Smooth muscle cell (in vitro differentiated cells): ENCODE measurements at regions not wholly inside any gene's neighbourhood (a gene's known extent, or its start where the extent isn't known, plus 50 kb on each side); places are given as distances from the start of the nearest gene placed in this dataset.
A peak's percentile ranks its signal among the peaks of the same experiment; 100 is the strongest.

ENCODE experiments used
- DNase-seq: peaks from one replicate; lab custom pipeline; 2025; ENCODE audit not compliant: unreplicated experiment; lab: John Stamatoyannopoulos, UW
- H2AFZ ChIP-seq: fragments of 200-600 bp; sonication (generic); 2 replicates; pipeline ENCODE4 v1.6.0; 2016; ENCODE audit warnings: antibody characterized with exemption, low read depth, mild to moderate bottlenecking
- H3F3A ChIP-seq: fragments of 200-600 bp; sonication (generic); 2 replicates; pipeline ENCODE4 v1.6.0; 2017; ENCODE audit warnings: antibody characterized with exemption, low read depth
- H3K27ac ChIP-seq: fragments of 200-600 bp; sonication (generic); 2 replicates; pipeline ENCODE4 v1.5.1; 2016; ENCODE audit warnings: low read depth, mild to moderate bottlenecking
- H3K27me3 ChIP-seq: fragments of 200-600 bp; sonication (generic); 2 replicates; pipeline ENCODE4 v1.6.1; 2016; ENCODE audit warnings: low read depth, mild to moderate bottlenecking
- H3K36me3 ChIP-seq: fragments of 200-600 bp; sonication (generic); 2 replicates; pipeline ENCODE4 v1.5.1; 2016; ENCODE audit warnings: low read depth
- H3K4me1 ChIP-seq: fragments of 200-600 bp; sonication (generic); 2 replicates; pipeline ENCODE4 v1.5.1; 2016; ENCODE audit warnings: low read depth
- H3K4me2 ChIP-seq: fragments of 200-600 bp; sonication (generic); 2 replicates; pipeline ENCODE4 v1.6.0; 2016; ENCODE audit warnings: mild to moderate bottlenecking
- H3K4me3 ChIP-seq: fragments of 200-600 bp; sonication (generic); 2 replicates; pipeline ENCODE4 v1.5.1; 2016; ENCODE audit warnings: mild to moderate bottlenecking
- H3K79me2 ChIP-seq: fragments of 200-600 bp; sonication (generic); 2 replicates; pipeline ENCODE4 v1.6.0; 2016; ENCODE audit warnings: low read depth, mild to moderate bottlenecking
- H3K9ac ChIP-seq: fragments of 200-600 bp; sonication (generic); 2 replicates; pipeline ENCODE4 v1.6.0; 2016; ENCODE audit warnings: low read depth
- H3K9me3 ChIP-seq: fragments of 200-600 bp; sonication (generic); replicated peaks from 2 replicates; pipeline ENCODE4 v1.5.1; 2016; ENCODE audit warnings: low read depth
- H4K20me1 ChIP-seq: fragments of 200-600 bp; sonication (generic); 2 replicates; pipeline ENCODE4 v1.6.0; 2016; ENCODE audit warnings: low read depth
- WGBS: methylation state at CpG from one replicate; pipeline ENCODE4 v1.1.7; 2016; ENCODE audit warnings: low lambda C conversion rate; 5-methylcytosine and 5-hydroxymethylcytosine counted together
- TF ChIP-seq, protein P1 (sequence below): fragments of 200-600 bp; sonication (generic); IDR thresholded peaks from 2 replicates; pipeline ENCODE4 v1.5.1; 2017; ENCODE audit warnings: borderline replicate concordance, mild to moderate bottlenecking, antibody characterized with exemption; ENCODE audit not compliant: insufficient read depth, poor library complexity, severe bottlenecking

DNA sequence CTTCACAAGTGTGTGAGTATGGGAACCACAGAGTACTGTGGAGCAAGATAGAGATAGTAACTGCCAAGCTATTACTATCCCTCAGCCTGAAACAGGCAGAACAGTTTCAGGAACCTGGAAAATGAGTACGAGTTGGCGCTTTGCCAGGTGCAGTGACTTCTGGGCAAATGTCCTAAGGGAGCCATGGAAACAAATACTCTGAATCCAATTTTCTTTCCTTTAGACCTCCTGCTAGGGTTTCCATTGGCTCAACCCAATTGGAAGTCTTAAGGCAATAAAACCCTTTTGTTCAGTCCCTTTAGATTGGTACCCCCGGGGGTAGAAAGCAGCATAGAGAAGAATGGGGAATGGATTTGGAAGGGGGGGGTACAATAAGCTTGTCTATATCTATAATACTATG is 205.0 kb upstream of the EPHA7 start:
- H3K27ac ChIP-seq: no peak overlapping the region
- no peaks in the 10 kb centered on the region for H4K20me1 ChIP-seq
- H3K36me3 ChIP-seq: no peaks in the 10 kb centered on the region
- no peaks in the 10 kb centered on the region for H3F3A ChIP-seq
- TF ChIP-seq, protein P1, sequence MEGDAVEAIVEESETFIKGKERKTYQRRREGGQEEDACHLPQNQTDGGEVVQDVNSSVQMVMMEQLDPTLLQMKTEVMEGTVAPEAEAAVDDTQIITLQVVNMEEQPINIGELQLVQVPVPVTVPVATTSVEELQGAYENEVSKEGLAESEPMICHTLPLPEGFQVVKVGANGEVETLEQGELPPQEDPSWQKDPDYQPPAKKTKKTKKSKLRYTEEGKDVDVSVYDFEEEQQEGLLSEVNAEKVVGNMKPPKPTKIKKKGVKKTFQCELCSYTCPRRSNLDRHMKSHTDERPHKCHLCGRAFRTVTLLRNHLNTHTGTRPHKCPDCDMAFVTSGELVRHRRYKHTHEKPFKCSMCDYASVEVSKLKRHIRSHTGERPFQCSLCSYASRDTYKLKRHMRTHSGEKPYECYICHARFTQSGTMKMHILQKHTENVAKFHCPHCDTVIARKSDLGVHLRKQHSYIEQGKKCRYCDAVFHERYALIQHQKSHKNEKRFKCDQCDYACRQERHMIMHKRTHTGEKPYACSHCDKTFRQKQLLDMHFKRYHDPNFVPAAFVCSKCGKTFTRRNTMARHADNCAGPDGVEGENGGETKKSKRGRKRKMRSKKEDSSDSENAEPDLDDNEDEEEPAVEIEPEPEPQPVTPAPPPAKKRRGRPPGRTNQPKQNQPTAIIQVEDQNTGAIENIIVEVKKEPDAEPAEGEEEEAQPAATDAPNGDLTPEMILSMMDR: no peak
- H2AFZ ChIP-seq: no peak overlapping the region
- no peak overlapping the region for H3K9ac ChIP-seq
- 90% methylated on average over 3 of the region's 3 CpGs for WGBS
- no peak overlapping the region for H3K4me3 ChIP-seq
- H3K9me3 ChIP-seq: no peaks in the 10 kb centered on the region
- peaks cover 22% of the 10 kb centered on the region for H3K27me3 ChIP-seq
- no peaks in the 10 kb centered on the region for H3K79me2 ChIP-seq
- H3K4me1 ChIP-seq: peaks cover 12% of the 10 kb centered on the region
- DNase-seq: no peak
- H3K4me2 ChIP-seq: no peak overlapping the region

DNA sequence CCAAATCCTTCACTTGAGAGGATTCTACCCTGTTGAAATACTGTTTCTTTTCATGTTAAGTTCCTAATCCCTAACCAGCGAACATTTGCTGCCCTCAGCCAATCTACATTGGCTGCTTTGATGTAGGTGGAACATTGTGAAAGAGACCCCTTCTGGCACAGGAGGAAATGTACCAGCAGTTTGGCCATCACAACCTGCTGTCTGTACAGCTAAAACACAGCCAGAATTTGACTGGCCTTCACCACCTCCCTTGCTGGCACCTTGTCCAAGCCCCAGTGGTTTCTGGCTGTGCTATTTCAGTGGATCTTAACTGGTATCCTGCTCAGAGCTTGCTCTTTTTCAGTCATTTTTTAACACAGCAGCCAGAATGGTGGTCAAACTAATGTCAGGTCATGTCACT is 202.1 kb upstream of the EPHA7 start:
- no peak for DNase-seq
- TF ChIP-seq, protein P1: no peak
- Histone ChIP-seq H3F3A (no peaks in the 10 kb centered on the region), H3K36me3 (no peaks in the 10 kb centered on the region), H4K20me1 (no peaks in the 10 kb centered on the region), H2AFZ (peak overlapping the region; percentile 11), H3K4me1 (peaks cover 12% of the 10 kb centered on the region), H3K79me2 (no peaks in the 10 kb centered on the region), H3K4me3 (no peak overlapping the region), H3K27me3 (peaks cover 10% of the 10 kb centered on the region), H3K9me3 (no peaks in the 10 kb centered on the region), H3K9ac (no peak overlapping the region), H3K4me2 (no peak overlapping the region), H3K27ac (no peak overlapping the region)
- WGBS: 26% methylated on average over 1 of the region's 1 CpG

DNA sequence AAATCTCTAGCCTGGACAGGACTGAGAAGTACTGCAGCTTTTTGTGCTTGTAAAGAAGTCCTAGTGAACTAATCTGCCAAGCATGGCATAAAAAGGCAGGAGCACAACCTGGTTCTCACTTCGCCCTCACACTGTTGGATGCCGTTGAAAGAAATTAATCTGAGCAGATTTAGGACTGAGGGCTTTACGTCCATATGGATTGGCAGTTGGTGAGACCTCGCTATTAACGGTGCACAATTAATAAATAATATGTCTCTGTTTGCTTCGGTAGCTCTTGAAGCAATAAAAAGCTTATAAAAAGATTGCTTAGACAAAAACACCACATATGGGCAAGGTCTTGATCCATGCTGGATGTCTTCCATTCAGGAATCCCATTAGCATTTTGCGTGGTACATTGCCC is 185.6 kb upstream of the EPHA7 start:
- Histone ChIP-seq H3K27ac (no peak overlapping the region), H3K9ac (no peak overlapping the region), H3K4me1 (no peaks in the 10 kb centered on the region), H3F3A (no peaks in the 10 kb centered on the region), H4K20me1 (no peaks in the 10 kb centered on the region), H3K79me2 (no peaks in the 10 kb centered on the region), H3K36me3 (no peaks in the 10 kb centered on the region), H3K9me3 (no peaks in the 10 kb centered on the region), H2AFZ (no peak overlapping the region), H3K27me3 (no peaks in the 10 kb centered on the region), H3K4me3 (no peak overlapping the region), H3K4me2 (no peak overlapping the region)
- WGBS: 69% methylated on average over 7 of the region's 7 CpGs
- TF ChIP-seq, protein P1: no peak
- no peak for DNase-seq

DNA sequence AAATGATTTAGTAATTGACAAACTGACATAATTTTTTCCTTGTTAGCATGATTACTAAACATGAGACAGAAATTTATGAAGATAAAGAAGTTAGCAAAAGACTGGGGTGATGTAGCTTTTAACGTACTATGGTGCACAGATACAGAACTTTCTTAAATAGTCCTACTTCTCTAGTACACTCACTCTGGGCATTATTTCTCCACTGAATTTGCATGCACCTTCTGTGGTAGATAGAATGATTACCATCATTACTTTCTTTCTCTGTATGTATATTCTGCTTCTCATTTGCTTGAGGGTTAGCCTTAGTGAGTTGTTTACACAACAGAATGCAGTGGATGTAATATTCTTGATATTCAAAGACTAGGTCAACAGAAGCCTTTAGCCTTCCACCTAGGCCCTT is 173.1 kb upstream of the EPHA7 start:
- Histone ChIP-seq H3F3A (no peaks in the 10 kb centered on the region), H3K4me3 (no peak overlapping the region), H3K79me2 (no peaks in the 10 kb centered on the region), H3K27ac (no peak overlapping the region), H3K27me3 (no peaks in the 10 kb centered on the region), H4K20me1 (no peaks in the 10 kb centered on the region), H3K4me1 (no peaks in the 10 kb centered on the region), H3K9me3 (no peaks in the 10 kb centered on the region), H3K9ac (no peak overlapping the region), H2AFZ (no peak overlapping the region), H3K36me3 (no peaks in the 10 kb centered on the region), H3K4me2 (no peak overlapping the region)
- 92% methylated on average over 1 of the region's 1 CpG for WGBS
- TF ChIP-seq, protein P1: no peak
- no peak for DNase-seq
